H9 (cell line): ENCODE measurements at regions not wholly inside any gene's neighbourhood (a gene's known extent, or its start where the extent isn't known, plus 50 kb on each side); places are given as distances from the start of the nearest gene placed in this dataset.

ENCODE experiments used
- DNase-seq: peaks from one replicate; pipeline ENCODE4 v3.0.0-alpha.2; 2017
- H2AFZ ChIP-seq: one replicate; pipeline ENCODE4 v1.6.1; 2013; ENCODE audit warnings: mild to moderate bottlenecking, low read length, control low read depth, moderate library complexity
- H2AK5ac ChIP-seq: 2 replicates; pipeline ENCODE4 v1.6.1; 2013; ENCODE audit warnings: low read length, control low read depth, mixed read lengths; ENCODE audit not compliant: insufficient read length
- H2BK120ac ChIP-seq: one replicate; pipeline ENCODE4 v1.6.1; 2013; ENCODE audit warnings: low read depth, mild to moderate bottlenecking, low read length, control low read depth, inconsistent platforms; ENCODE audit not compliant: poor library complexity, severe bottlenecking
- H2BK12ac ChIP-seq: 2 replicates; pipeline ENCODE4 v1.6.1; 2013; ENCODE audit warnings: low read length, control low read depth, mixed read lengths, low read depth; ENCODE audit not compliant: insufficient read length
- H2BK15ac ChIP-seq: 2 replicates; pipeline ENCODE4 v1.6.1; 2013; ENCODE audit warnings: low read depth, low read length, control low read depth
- H2BK20ac ChIP-seq: one replicate; pipeline ENCODE4 v1.6.1; 2013; ENCODE audit warnings: low read depth, mild to moderate bottlenecking, low read length, control low read depth, inconsistent platforms; ENCODE audit not compliant: poor library complexity, severe bottlenecking
- H2BK5ac ChIP-seq: 2 replicates; pipeline ENCODE4 v1.6.1; 2013; ENCODE audit warnings: low read length, control low read depth, mixed read lengths; ENCODE audit not compliant: insufficient read length
- H3K14ac ChIP-seq: 2 replicates; pipeline ENCODE4 v1.6.1; 2013; ENCODE audit warnings: low read length, control low read depth; ENCODE audit not compliant: insufficient read depth
- H3K18ac ChIP-seq: 2 replicates; pipeline ENCODE4 v1.6.1; 2013; ENCODE audit warnings: low read depth, mild to moderate bottlenecking, mixed read lengths, low read length, control low read depth; ENCODE audit not compliant: insufficient read length
- H3K23ac ChIP-seq: 2 replicates; pipeline ENCODE4 v1.6.1; 2013; ENCODE audit warnings: low read length, control low read depth, mixed read lengths, low read depth; ENCODE audit not compliant: insufficient read length
- H3K23me2 ChIP-seq: 2 replicates; pipeline ENCODE4 v1.6.1; 2013; ENCODE audit warnings: low read depth, mild to moderate bottlenecking, mixed read lengths, low read length, control low read depth; ENCODE audit not compliant: insufficient read length, poor library complexity, severe bottlenecking
- H3K27ac ChIP-seq: 2 replicates; pipeline ENCODE4 v1.5.1; 2013; ENCODE audit warnings: low read length, control low read depth, mixed read lengths, low read depth; ENCODE audit not compliant: insufficient read length
- H3K27me3 ChIP-seq: 2 replicates; pipeline ENCODE4 v1.6.1; 2013; ENCODE audit warnings: low read length, control low read depth, inconsistent platforms; ENCODE audit not compliant: insufficient read depth
- H3K4ac ChIP-seq: 2 replicates; pipeline ENCODE4 v1.6.1; 2013; ENCODE audit warnings: low read depth, mild to moderate bottlenecking, control low read depth, inconsistent platforms, low read length, moderate library complexity
- H3K4me1 ChIP-seq: 2 replicates; pipeline ENCODE4 v1.6.1; 2013; ENCODE audit warnings: low read length, control low read depth, inconsistent platforms; ENCODE audit not compliant: insufficient read depth
- H3K4me2 ChIP-seq: 2 replicates; pipeline ENCODE4 v1.6.1; 2013; ENCODE audit warnings: low read length, control low read depth, mixed read lengths; ENCODE audit not compliant: insufficient read length, insufficient read depth
- H3K56ac ChIP-seq: 2 replicates; pipeline ENCODE4 v1.6.1; 2013; ENCODE audit warnings: low read depth, mild to moderate bottlenecking, mixed read lengths, low read length, control low read depth; ENCODE audit not compliant: insufficient read length
- H3K79me1 ChIP-seq: 2 replicates; pipeline ENCODE4 v1.6.1; 2013; ENCODE audit warnings: low read depth, mild to moderate bottlenecking, moderate library complexity, low read length, control low read depth, inconsistent platforms; ENCODE audit not compliant: insufficient read depth, poor library complexity, severe bottlenecking
- H3K79me2 ChIP-seq: 2 replicates; pipeline ENCODE4 v1.6.1; 2013; ENCODE audit warnings: low read length, control low read depth, inconsistent platforms; ENCODE audit not compliant: insufficient read depth
- H3K9ac ChIP-seq: 2 replicates; pipeline ENCODE4 v1.6.1; 2013; ENCODE audit warnings: low read length, control low read depth, mixed read lengths; ENCODE audit not compliant: insufficient read length; ENCODE audit errors: extremely low read depth
- H3K9me3 ChIP-seq: one replicate; pipeline ENCODE4 v1.6.1; 2013; ENCODE audit warnings: low read depth, low read length, inconsistent platforms; ENCODE audit not compliant: control insufficient read depth
- H3T11ph ChIP-seq: one replicate; pipeline ENCODE4 v1.6.1; 2013; ENCODE audit warnings: mild to moderate bottlenecking, low read length, control low read depth, inconsistent platforms
- H4K20me1 ChIP-seq: one replicate; pipeline ENCODE4 v1.6.1; 2013; ENCODE audit not compliant: control insufficient read depth, insufficient read length, insufficient read depth
- H4K5ac ChIP-seq: 2 replicates; pipeline ENCODE4 v1.6.1; 2013; ENCODE audit warnings: low read depth, mild to moderate bottlenecking, mixed read lengths, low read length, control low read depth; ENCODE audit not compliant: insufficient read length
- H4K8ac ChIP-seq: replicated peaks from 2 replicates; pipeline ENCODE4 v1.6.1; 2013; ENCODE audit warnings: low read length, control low read depth, mixed read lengths, low read depth; ENCODE audit not compliant: insufficient read length
- H4K91ac ChIP-seq: 2 replicates; pipeline ENCODE4 v1.6.1; 2013; ENCODE audit warnings: low read depth, mild to moderate bottlenecking, moderate library complexity, mixed read lengths, low read length, control low read depth; ENCODE audit not compliant: insufficient read length
- H3K27ac Mint-ChIP-seq, 3 experiments: 2 replicates in 2 of 3; 3 replicates in 1 of 3; pipeline ENCODE4 v1.8.0; 2020 to 2021; ENCODE audit warnings: mixed read lengths in 3 of 3, mild to moderate bottlenecking in 1 of 3, moderate library complexity in 1 of 3
- H3K27me3 Mint-ChIP-seq: 2 replicates; pipeline ENCODE4 v1.8.0; 2021; ENCODE audit warnings: low read depth, mild to moderate bottlenecking, moderate library complexity, mixed read lengths
- H3K36me3 Mint-ChIP-seq, 3 experiments: 2 replicates in 2 of 3; 3 replicates in 1 of 3; pipeline ENCODE4 v1.8.0; 2020 to 2021; ENCODE audit warnings: low read depth in 3 of 3, mixed read lengths in 3 of 3; ENCODE audit not compliant: insufficient read depth in 1 of 3
- H3K4me1 Mint-ChIP-seq, 2 experiments: 2 replicates each; pipeline ENCODE4 v1.8.0; 2020; ENCODE audit warnings: mixed read lengths in 2 of 2
- H3K4me3 Mint-ChIP-seq, 2 experiments: 2 replicates in 1 of 2; 3 replicates in 1 of 2; pipeline ENCODE4 v1.8.0; 2020 to 2021; ENCODE audit warnings: mild to moderate bottlenecking in 2 of 2, mixed read lengths in 2 of 2, moderate library complexity in 1 of 2
- H3K9me3 Mint-ChIP-seq, 2 experiments: 2 replicates in 1 of 2; 3 replicates in 1 of 2; pipeline ENCODE4 v1.8.0; 2020; ENCODE audit warnings: mild to moderate bottlenecking in 2 of 2, mixed read lengths in 2 of 2, moderate library complexity in 1 of 2
- CTCF ChIP-seq: fragments of 200-600 bp; sonication (generic); conservative IDR thresholded peaks from 3 replicates; pipeline ENCODE4 v1.8.0; 2021; ENCODE audit warnings: antibody characterized with exemption, mild to moderate bottlenecking
- WGBS: extraction: QIAGEN DNeasy Blood & Tissue Kit; methylation state at CpG from one replicate; pipeline ENCODE4 v1.1.7; 2013; ENCODE audit warnings: missing lambda C conversion rate, low lambda C conversion rate, mixed read lengths; ENCODE audit not compliant: insufficient read length; ENCODE audit errors: extremely low coverage; 5-methylcytosine and 5-hydroxymethylcytosine counted together

DNA sequence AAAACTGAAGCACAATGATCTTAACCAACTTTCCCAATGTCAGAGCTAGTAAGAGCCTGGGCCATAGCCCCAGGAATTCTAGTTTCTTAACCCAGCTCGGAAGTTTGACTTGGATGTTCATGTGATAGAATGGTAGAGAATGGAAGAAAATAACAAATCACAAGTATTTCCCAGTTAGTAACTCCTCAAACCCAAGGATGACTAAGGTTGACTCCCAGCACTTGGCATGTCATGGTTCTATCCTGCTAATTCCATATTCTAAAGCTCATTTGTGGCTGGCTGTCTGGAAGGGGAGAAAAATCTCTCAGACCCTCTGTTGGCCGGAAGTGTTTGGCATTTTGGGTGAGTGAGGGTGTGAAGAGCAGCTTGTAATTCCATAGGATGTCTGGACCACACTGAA is 248.7 kb downstream of the RFPL4B start:
- Histone ChIP-seq H3K23ac (no peak overlapping the region), H3K9ac (no peak overlapping the region), H2BK12ac (no peak overlapping the region)

More for the DNA sequence above, 248.7 kb downstream of the RFPL4B start:
- Histone ChIP-seq H3T11ph (no peak overlapping the region), H3K23me2 (no peaks in the 10 kb centered on the region), H2BK15ac (no peak overlapping the region), H4K5ac (no peak overlapping the region), H4K8ac (no peak overlapping the region), H3K14ac (no peak overlapping the region), H2AFZ (no peak overlapping the region), H3K27me3 (no peaks in the 10 kb centered on the region), H3K4me1 (no peaks in the 10 kb centered on the region), H3K4me2 (no peak overlapping the region), H3K79me2 (no peaks in the 10 kb centered on the region), H3K79me1 (no peaks in the 10 kb centered on the region), H3K4ac (no peak overlapping the region), H2BK120ac (no peak overlapping the region), H2BK20ac (no peak overlapping the region), H4K91ac (no peak overlapping the region), H3K56ac (no peak overlapping the region), H2BK5ac (no peak overlapping the region), H3K27ac (no peak overlapping the region), H4K20me1 (no peaks in the 10 kb centered on the region), H3K18ac (no peak overlapping the region), H2AK5ac (no peak overlapping the region), H3K9me3 (no peaks in the 10 kb centered on the region)
- H3K4me3 Mint-ChIP-seq: no peak overlapping the region
- peaks cover 0 to 17% (median 3%) of the 10 kb centered on the region in 3 experiments; a peak in 3 of 7 replicates for H3K36me3 Mint-ChIP-seq
- no peaks in the 10 kb centered on the region for H3K27me3 Mint-ChIP-seq
- DNase-seq: no peak
- WGBS: no CpG with 5 or more reads among the region's 2 CpGs
- no peak overlapping the region for H3K27ac Mint-ChIP-seq
- H3K4me1 Mint-ChIP-seq: no peaks in the 10 kb centered on the region; a peak in 1 of 4 replicates
- H3K9me3 Mint-ChIP-seq: peaks cover 11 to 16% of the 10 kb centered on the region in 2 experiments
- TF ChIP-seq CTCF: no peak
